IMR-90 (cell line): ENCODE measurements at regions not wholly inside any gene's neighbourhood (a gene's known extent, or its start where the extent isn't known, plus 50 kb on each side); places are given as distances from the start of the nearest gene placed in this dataset.
A peak's percentile ranks its signal among the peaks of the same experiment; 100 is the strongest.

Source experiments
- ATAC-seq: fragments of 200-7000 bp; cut with Tn5 transposase; 2 replicates; pipeline ENCODE4 v1.9.1; 2020; ENCODE audit warnings: low read depth, mild to moderate bottlenecking, moderate library complexity
- BruUV-seq: library from RNA; stranded (reverse); fragments of 400-500 nt; replicated peaks from 2 replicates; lab custom pipeline; 2021; lab: Mats Ljungman, UMichigan
- CTCF ChIA-PET: fragments of 300-600 bp; formaldehyde crosslinking; extraction: SDS; loops from one replicate; lab custom pipeline; 2021; ENCODE audit warnings: antibody characterized with exemption; lab: Yijun Ruan, JAX
- POLR2A ChIA-PET: fragments of 300-600 bp; sonication (Branson Sonifier 250); formaldehyde crosslinking; loops from one replicate; lab custom pipeline; 2022; ENCODE audit warnings: antibody characterized with exemption; ENCODE audit not compliant: unreplicated experiment; lab: Charles Lee
- DNase-seq: peaks from one replicate; pipeline ENCODE4 v3.0.0; 2013
- H2AFZ ChIP-seq: replicated peaks from 2 replicates; pipeline ENCODE3; 2013; ENCODE audit warnings: low read length, mild to moderate bottlenecking; ENCODE audit not compliant: poor library complexity
- H2AK5ac ChIP-seq: 2 replicates; pipeline ENCODE4 v1.6.1; 2013; ENCODE audit warnings: low read depth, low read length, inconsistent platforms
- H2AK9ac ChIP-seq: replicated peaks from 2 replicates; pipeline ENCODE3; 2013; ENCODE audit warnings: mild to moderate bottlenecking, low read depth, low read length, moderate library complexity; ENCODE audit not compliant: poor library complexity
- H2BK120ac ChIP-seq: 2 replicates; pipeline ENCODE4 v1.6.1; 2013; ENCODE audit warnings: low read depth, low read length, inconsistent platforms
- H2BK15ac ChIP-seq: 3 replicates; pipeline ENCODE4 v1.6.1; 2013; ENCODE audit warnings: low read depth, low read length, inconsistent platforms
- H2BK20ac ChIP-seq: 2 replicates; pipeline ENCODE4 v1.6.1; 2013; ENCODE audit warnings: low read depth, mild to moderate bottlenecking, inconsistent platforms, low read length, moderate library complexity
- H2BK5ac ChIP-seq: 2 replicates; pipeline ENCODE4 v1.6.1; 2013; ENCODE audit warnings: mild to moderate bottlenecking, low read depth, low read length, inconsistent platforms; ENCODE audit not compliant: poor library complexity, severe bottlenecking
- H3K14ac ChIP-seq: replicated peaks from 2 replicates; pipeline ENCODE4 v1.6.1; 2013; ENCODE audit warnings: low read depth, low read length, inconsistent platforms
- H3K18ac ChIP-seq: 2 replicates; pipeline ENCODE4 v1.6.1; 2013; ENCODE audit warnings: low read depth, low read length, control low read depth
- H3K23ac ChIP-seq: 2 replicates; pipeline ENCODE4 v1.6.1; 2013; ENCODE audit warnings: low read depth, low read length, inconsistent platforms
- H3K27ac ChIP-seq: 2 replicates; pipeline ENCODE4 v1.5.1; 2013; ENCODE audit warnings: mild to moderate bottlenecking, control low read depth, low read length; ENCODE audit not compliant: insufficient read depth
- H3K27me3 ChIP-seq: 2 replicates; pipeline ENCODE4 v1.6.1; 2013; ENCODE audit warnings: low read length; ENCODE audit not compliant: control insufficient read depth, insufficient read depth
- H3K36me3 ChIP-seq: 2 replicates; pipeline ENCODE4 v1.6.1; 2013; ENCODE audit warnings: low read length, mixed read lengths; ENCODE audit not compliant: control insufficient read depth, insufficient read depth
- H3K4ac ChIP-seq: 2 replicates; pipeline ENCODE4 v1.6.1; 2013; ENCODE audit warnings: low read depth, low read length, inconsistent platforms
- H3K4me1 ChIP-seq: 2 replicates; pipeline ENCODE4 v1.6.1; 2013; ENCODE audit warnings: low read length, mixed read lengths; ENCODE audit not compliant: control insufficient read depth, insufficient read depth
- H3K4me2 ChIP-seq: 2 replicates; pipeline ENCODE4 v1.6.1; 2013; ENCODE audit warnings: low read depth, mild to moderate bottlenecking, control low read depth, low read length, moderate library complexity
- H3K4me3 ChIP-seq: 2 replicates; pipeline ENCODE4 v1.5.1; 2013; ENCODE audit warnings: low read depth, mild to moderate bottlenecking, control low read depth, low read length, moderate library complexity; ENCODE audit not compliant: insufficient read depth
- H3K56ac ChIP-seq: 2 replicates; pipeline ENCODE4 v1.6.1; 2013; ENCODE audit warnings: low read length, inconsistent platforms; ENCODE audit not compliant: insufficient read depth; ENCODE audit errors: extremely low read depth
- H3K79me1 ChIP-seq, 2 experiments: 2 replicates each; pipeline ENCODE4 v1.6.1; 2013; ENCODE audit warnings: low read length in 2 of 2, inconsistent platforms in 1 of 2, low read depth in 1 of 2
- H3K9ac ChIP-seq: 2 replicates; pipeline ENCODE4 v1.6.1; 2013; ENCODE audit warnings: low read depth, low read length, control low read depth
- H3K9me1 ChIP-seq: 2 replicates; pipeline ENCODE4 v1.6.1; 2013; ENCODE audit warnings: low read length, inconsistent platforms; ENCODE audit not compliant: insufficient read depth
- H3K9me3 ChIP-seq: 2 replicates; pipeline ENCODE4 v1.6.1; 2013; ENCODE audit warnings: low read length; ENCODE audit not compliant: control insufficient read depth, insufficient read depth
- H4K20me1 ChIP-seq: 2 replicates; pipeline ENCODE4 v1.6.1; 2013; ENCODE audit warnings: low read length, inconsistent platforms; ENCODE audit not compliant: insufficient read depth
- H4K5ac ChIP-seq: 2 replicates; pipeline ENCODE4 v1.6.1; 2013; ENCODE audit warnings: mild to moderate bottlenecking, low read depth, low read length, control low read depth
- H4K8ac ChIP-seq, 2 experiments: 2 replicates each; pipeline ENCODE4 v1.6.1; 2013; ENCODE audit warnings: low read depth in 2 of 2, low read length in 2 of 2, control low read depth in 1 of 2, inconsistent platforms in 1 of 2
- H4K91ac ChIP-seq: 2 replicates; pipeline ENCODE4 v1.6.1; 2013; ENCODE audit warnings: low read depth, low read length, inconsistent platforms; ENCODE audit not compliant: insufficient read depth
- BHLHE40 ChIP-seq: fragments of 150-350 bp; IDR thresholded peaks from 2 replicates; pipeline ENCODE4 v1.6.1; 2016; ENCODE audit warnings: mild to moderate bottlenecking, low read depth, low read length
- CEBPB ChIP-seq: IDR thresholded peaks from 2 replicates; pipeline ENCODE4 v1.6.1; 2012; ENCODE audit warnings: low read depth, low read length, improper control_type of control experiment
- FOS ChIP-seq: fragments of 150-350 bp; IDR thresholded peaks from 2 replicates; pipeline ENCODE4 v1.6.1; 2016; ENCODE audit warnings: low read depth, low read length
- MAFK ChIP-seq: IDR thresholded peaks from 2 replicates; pipeline ENCODE4 v1.6.1; 2012; ENCODE audit warnings: low read depth, low read length, improper control_type of control experiment
- MAZ ChIP-seq: IDR thresholded peaks from 2 replicates; pipeline ENCODE4 v1.6.1; 2012; ENCODE audit warnings: low read depth, mild to moderate bottlenecking, low read length, improper control_type of control experiment, moderate library complexity, borderline replicate concordance
- NFE2L2 ChIP-seq: fragments of 150-350 bp; IDR thresholded peaks from 2 replicates; pipeline ENCODE4 v1.6.1; 2016; ENCODE audit warnings: low read depth, mild to moderate bottlenecking, low read length
- RCOR1 ChIP-seq: IDR thresholded peaks from 2 replicates; pipeline ENCODE4 v1.6.1; 2012; ENCODE audit warnings: mild to moderate bottlenecking, low read length, improper control_type of control experiment; ENCODE audit not compliant: insufficient replicate concordance
- SMC3 ChIP-seq: fragments of 150-350 bp; IDR thresholded peaks from 2 replicates; pipeline ENCODE4 v1.6.1; 2016; ENCODE audit warnings: low read depth, mild to moderate bottlenecking, antibody characterized with exemption, low read length, moderate library complexity
- WGBS, 2 experiments: methylation state at CpG; one replicate each; pipeline versions ENCODE4 v1.1.5 to v1.1.7; 2013; ENCODE audit warnings: missing lambda C conversion rate in 2 of 2; ENCODE audit not compliant: insufficient read length in 1 of 2; ENCODE audit errors: extremely low coverage in 2 of 2; 5-methylcytosine and 5-hydroxymethylcytosine counted together
- dilution Hi-C: fragments of 300-500 bp; cut with HindIII; formaldehyde crosslinking; loops from one replicate; pipeline ENCODE4 v1.14.3; 2018; ENCODE audit warnings: low sequenced_read_pairs; ENCODE audit not compliant: unreplicated experiment
- in situ Hi-C: fragments of 300-500 bp; cut with MboI; formaldehyde crosslinking; loops from 3 replicates; pipeline ENCODE4 v1.14.3; 2019; ENCODE audit warnings: low sequenced_read_pairs, inconsistent platforms, mixed read lengths
- intact Hi-C: fragments of 100-400 bp; cut with micrococcal nuclease; formaldehyde crosslinking; loops from 2 replicates; pipeline ENCODE4 v1.10.0; 2022

- Histone ChIP-seq H3K79me1 (no peaks in the 10 kb centered on the region), H4K5ac (no peak overlapping the region), H3K4me3 (no peak overlapping the region), H3K4me1 (peaks cover 4% of the 10 kb centered on the region), H2AFZ (no peak overlapping the region), H3K18ac (no peak overlapping the region; the same call in 1 of the 2 replicates), H3K14ac (peak overlapping the region; percentile 33; the same call in 1 of the 2 replicates), H4K8ac (peak overlapping the region in 1 of 2 experiments; percentile 33; a peak in 2 of 4 replicates), H3K4ac (peak overlapping the region; percentile 68; the same call in 1 of the 2 replicates), H2AK9ac (no peak overlapping the region), H3K9me1 (peaks cover 5% of the 10 kb centered on the region; the same call in 1 of the 2 replicates), H3K56ac (no peak overlapping the region; the same call in 1 of the 2 replicates), H2BK15ac (no peak overlapping the region), H4K20me1 (no peaks in the 10 kb centered on the region), H3K9me3 (peaks cover 1% of the 10 kb centered on the region; the same call in 1 of the 2 replicates), H2BK20ac (no peak overlapping the region), H3K4me2 (no peak overlapping the region), H2BK120ac (peak overlapping the region; percentile 90; the same call in 1 of the 2 replicates), H3K27me3 (no peaks in the 10 kb centered on the region), H3K36me3 (no peaks in the 10 kb centered on the region), H4K91ac (no peak overlapping the region), H2AK5ac (no peak overlapping the region), H2BK5ac (peak overlapping the region; percentile 78), H3K27ac (no peak overlapping the region; the same call in 1 of the 2 replicates), H3K23ac (no peak overlapping the region), H3K9ac (no peak overlapping the region)
- ChIA-PET POLR2A (no interaction called here), CTCF (no interaction called here)
- in situ Hi-C loops: no loop called here
- WGBS, 2 experiments: 14% methylated on average over 5 of the region's 9 CpGs; no CpG with 5 or more reads in 1 of the 2 experiments
- dilution Hi-C loops: no loop called here
- TF ChIP-seq CEBPB: peak; percentile 96
- TF ChIP-seq RCOR1: no peak
- TF ChIP-seq MAZ: no peak
- peak; percentile 36; the same call in 1 of the 2 replicates for TF ChIP-seq BHLHE40
- no peak for TF ChIP-seq NFE2L2
- peak; percentile 54 for TF ChIP-seq MAFK
- no peak for TF ChIP-seq SMC3
- TF ChIP-seq FOS: peak; percentile 74
- BruUV-seq: no TSS peak
- intact Hi-C loops: no loop called here
- DNase-seq (peak; percentile 97), ATAC-seq (peak; percentile 89)
These were observed 128.6 kb downstream of the SLC17A6 start for GRCh38 chr11:22466809-22467208.
